ENCODE measurements at regions not wholly inside any gene's neighbourhood (a gene's known extent, or its start where the extent isn't known, plus 50 kb on each side); places are given as distances from the start of the nearest gene placed in this dataset.

- peaks cover 2% of the 10 kb centered on the region for H3K36me3 Mint-ChIP-seq
- H3K4me3 Mint-ChIP-seq = no peak overlapping the region
- H3K9me3 Mint-ChIP-seq = no peaks in the 10 kb centered on the region
- no peak overlapping the region for H3K27ac Mint-ChIP-seq
- ATAC-seq (ENCODE audit: low read depth) (no peak), DNase-seq (no peak)
- POLR2A ChIA-PET = no interaction called here
- peaks cover 8% of the 10 kb centered on the region for H3K27me3 Mint-ChIP-seq
- peaks cover 7% of the 10 kb centered on the region for H3K4me1 Mint-ChIP-seq
Measured at GRCh38 chr10:78891741-78892140, 177.0 kb upstream of the ZMIZ1 start.

- DNase-seq (no peak), ATAC-seq (ENCODE audit: low read depth) (no peak)
- Mint-ChIP-seq H3K9me3 (no peaks in the 10 kb centered on the region), H3K36me3 (peaks cover 2% of the 10 kb centered on the region), H3K4me1 (peaks cover 7% of the 10 kb centered on the region), H3K4me3 (no peak overlapping the region), H3K27me3 (peaks cover 10% of the 10 kb centered on the region), H3K27ac (no peak overlapping the region)
- POLR2A ChIA-PET = no interaction called here
Measured at GRCh38 chr10:78892338-78893176, 176.2 kb upstream of the ZMIZ1 start.

- Mint-ChIP-seq H3K36me3 (peaks cover 2% of the 10 kb centered on the region), H3K9me3 (peaks cover 2% of the 10 kb centered on the region), H3K27ac (no peak overlapping the region), H3K27me3 (peaks cover 8% of the 10 kb centered on the region), H3K4me3 (no peak overlapping the region), H3K4me1 (peaks cover 7% of the 10 kb centered on the region)
- POLR2A ChIA-PET = no interaction called here
- no peak for ATAC-seq (ENCODE audit: low read depth)
- no peak for DNase-seq
Measured at GRCh38 chr10:78893217-78893616, 175.5 kb upstream of the ZMIZ1 start.

- no peak overlapping the region for H3K4me3 Mint-ChIP-seq
- peaks cover 2% of the 10 kb centered on the region for H3K27me3 Mint-ChIP-seq
- no peak for DNase-seq
- peaks cover 2% of the 10 kb centered on the region for H3K36me3 Mint-ChIP-seq
- H3K4me1 Mint-ChIP-seq = peaks cover 7% of the 10 kb centered on the region
- H3K27ac Mint-ChIP-seq = no peak overlapping the region
- POLR2A ChIA-PET = no interaction called here
- ATAC-seq (ENCODE audit: low read depth) = no peak
- peaks cover 2% of the 10 kb centered on the region for H3K9me3 Mint-ChIP-seq
Measured at GRCh38 chr10:78894089-78894840, 174.5 kb upstream of the ZMIZ1 start.

GRCh38 chr10:78894841-78895195 is 173.9 kb upstream of the ZMIZ1 start:
- DNase-seq (no peak), ATAC-seq (ENCODE audit: low read depth) (no peak)
- Mint-ChIP-seq H3K27ac (no peak overlapping the region), H3K9me3 (peaks cover 2% of the 10 kb centered on the region), H3K4me1 (peaks cover 7% of the 10 kb centered on the region), H3K27me3 (peaks cover 2% of the 10 kb centered on the region), H3K36me3 (peaks cover 2% of the 10 kb centered on the region), H3K4me3 (no peak overlapping the region)
- POLR2A ChIA-PET = no interaction called here

- peaks cover 7% of the 10 kb centered on the region for H3K4me1 Mint-ChIP-seq
- DNase-seq (no peak), ATAC-seq (ENCODE audit: low read depth) (no peak)
- peaks cover 2% of the 10 kb centered on the region for H3K27me3 Mint-ChIP-seq
- POLR2A ChIA-PET = no interaction called here
- H3K9me3 Mint-ChIP-seq = peaks cover 2% of the 10 kb centered on the region
- H3K4me3 Mint-ChIP-seq = no peak overlapping the region
- H3K27ac Mint-ChIP-seq = no peak overlapping the region
- peaks cover 2% of the 10 kb centered on the region for H3K36me3 Mint-ChIP-seq
Measured at GRCh38 chr10:78895469-78895868, 173.3 kb upstream of the ZMIZ1 start.

- no peak overlapping the region for H3K4me3 Mint-ChIP-seq
- H3K27me3 Mint-ChIP-seq = peaks cover 2% of the 10 kb centered on the region
- ATAC-seq (ENCODE audit: low read depth) (no peak), DNase-seq (no peak)
- H3K9me3 Mint-ChIP-seq = peaks cover 2% of the 10 kb centered on the region
- POLR2A ChIA-PET = no interaction called here
- no peak overlapping the region for H3K27ac Mint-ChIP-seq
- H3K4me1 Mint-ChIP-seq = peaks cover 4% of the 10 kb centered on the region
- H3K36me3 Mint-ChIP-seq = no peaks in the 10 kb centered on the region
Measured at GRCh38 chr10:78896159-78896928, 172.4 kb upstream of the ZMIZ1 start.

GRCh38 chr10:78898341-78899097 is 170.2 kb upstream of the ZMIZ1 start:
- no peaks in the 10 kb centered on the region for H3K4me1 Mint-ChIP-seq
- no peak for DNase-seq
- H3K9me3 Mint-ChIP-seq = peaks cover 2% of the 10 kb centered on the region
- H3K36me3 Mint-ChIP-seq = no peaks in the 10 kb centered on the region
- no peak overlapping the region for H3K4me3 Mint-ChIP-seq
- POLR2A ChIA-PET = no interaction called here
- no peak overlapping the region for H3K27ac Mint-ChIP-seq
- ATAC-seq (ENCODE audit: low read depth) = no peak
- peaks cover 2% of the 10 kb centered on the region for H3K27me3 Mint-ChIP-seq

- Mint-ChIP-seq H3K9me3 (peaks cover 2% of the 10 kb centered on the region), H3K36me3 (no peaks in the 10 kb centered on the region), H3K4me1 (no peaks in the 10 kb centered on the region), H3K27ac (no peak overlapping the region), H3K4me3 (no peak overlapping the region), H3K27me3 (peaks cover 2% of the 10 kb centered on the region)
- ATAC-seq (ENCODE audit: low read depth) (no peak), DNase-seq (no peak)
- POLR2A ChIA-PET = no interaction called here
Measured at GRCh38 chr10:78899098-78899754, 169.5 kb upstream of the ZMIZ1 start.

- H3K36me3 Mint-ChIP-seq = no peaks in the 10 kb centered on the region
- POLR2A ChIA-PET = no interaction called here
- ATAC-seq (ENCODE audit: low read depth) (no peak), DNase-seq (no peak)
- H3K27me3 Mint-ChIP-seq = peaks cover 2% of the 10 kb centered on the region
- H3K27ac Mint-ChIP-seq = no peak overlapping the region
- H3K4me1 Mint-ChIP-seq = no peaks in the 10 kb centered on the region
- H3K9me3 Mint-ChIP-seq = peaks cover 2% of the 10 kb centered on the region
- no peak overlapping the region for H3K4me3 Mint-ChIP-seq
Measured at GRCh38 chr10:78899996-78900714, 168.6 kb upstream of the ZMIZ1 start.

GRCh38 chr10:78900715-78901430 is 167.9 kb upstream of the ZMIZ1 start:
- H3K27ac Mint-ChIP-seq = no peak overlapping the region
- POLR2A ChIA-PET = no interaction called here
- no peak for DNase-seq
- peaks cover 2% of the 10 kb centered on the region for H3K9me3 Mint-ChIP-seq
- no peaks in the 10 kb centered on the region for H3K4me1 Mint-ChIP-seq
- ATAC-seq (ENCODE audit: low read depth) = no peak
- H3K36me3 Mint-ChIP-seq = no peaks in the 10 kb centered on the region
- no peak overlapping the region for H3K4me3 Mint-ChIP-seq
- peaks cover 2% of the 10 kb centered on the region for H3K27me3 Mint-ChIP-seq

GRCh38 chr10:78901694-78902093 is 167.1 kb upstream of the ZMIZ1 start:
- no peaks in the 10 kb centered on the region for H3K36me3 Mint-ChIP-seq

More at GRCh38 chr10:78901694-78902093, 167.1 kb upstream of the ZMIZ1 start:
- no peak overlapping the region for H3K27ac Mint-ChIP-seq
- DNase-seq (no peak), ATAC-seq (ENCODE audit: low read depth) (no peak)
- POLR2A ChIA-PET = no interaction called here
- peaks cover 2% of the 10 kb centered on the region for H3K9me3 Mint-ChIP-seq
- H3K4me1 Mint-ChIP-seq = no peaks in the 10 kb centered on the region
- peaks cover 2% of the 10 kb centered on the region for H3K27me3 Mint-ChIP-seq
- H3K4me3 Mint-ChIP-seq = no peak overlapping the region
